ENCODE measurements at regions not wholly inside any gene's neighbourhood (a gene's known extent, or its start where the extent isn't known, plus 50 kb on each side); places are given as distances from the start of the nearest gene placed in this dataset.

DNA sequence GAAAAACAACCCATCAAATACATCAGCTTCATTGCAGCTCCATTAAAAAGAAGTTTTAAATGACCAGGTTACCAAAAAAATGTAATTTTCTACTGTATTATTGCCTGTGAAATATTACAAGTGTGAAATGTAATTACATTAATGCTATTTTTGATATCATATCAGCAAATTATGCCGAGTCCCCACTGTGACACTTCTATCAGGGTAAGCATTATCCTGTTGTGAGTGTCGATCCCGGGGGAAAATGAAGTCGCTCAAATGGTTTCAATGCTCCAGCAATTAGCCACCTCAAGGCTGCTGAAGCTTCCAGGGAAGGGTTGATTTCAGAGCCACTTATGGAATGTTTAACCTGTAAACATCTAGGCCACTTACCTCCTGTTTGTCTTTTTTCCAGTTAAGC lies 70.4 kb downstream of the RCN1 start:
- no peak for DNase-seq

DNA sequence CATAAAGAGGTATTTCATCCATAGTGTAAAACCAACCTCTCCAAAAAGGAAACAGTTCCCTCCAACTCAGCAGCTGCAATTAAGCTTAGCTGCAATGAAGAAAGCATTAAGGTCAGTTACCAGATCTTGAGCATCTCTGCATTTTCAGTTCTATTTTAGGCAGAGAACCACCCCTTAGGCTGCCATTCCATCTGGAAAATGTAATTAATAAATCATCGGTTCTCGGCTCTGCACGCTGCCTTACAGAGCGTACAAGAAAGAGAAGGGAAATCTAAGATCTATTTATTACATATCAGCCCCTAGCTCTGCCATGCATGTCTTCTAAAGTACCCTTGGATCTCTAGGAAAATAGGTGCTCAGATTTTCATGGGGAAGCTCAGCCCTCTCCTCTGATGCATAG lies 71.5 kb downstream of the RCN1 start:
- DNase-seq, result no peak

DNA sequence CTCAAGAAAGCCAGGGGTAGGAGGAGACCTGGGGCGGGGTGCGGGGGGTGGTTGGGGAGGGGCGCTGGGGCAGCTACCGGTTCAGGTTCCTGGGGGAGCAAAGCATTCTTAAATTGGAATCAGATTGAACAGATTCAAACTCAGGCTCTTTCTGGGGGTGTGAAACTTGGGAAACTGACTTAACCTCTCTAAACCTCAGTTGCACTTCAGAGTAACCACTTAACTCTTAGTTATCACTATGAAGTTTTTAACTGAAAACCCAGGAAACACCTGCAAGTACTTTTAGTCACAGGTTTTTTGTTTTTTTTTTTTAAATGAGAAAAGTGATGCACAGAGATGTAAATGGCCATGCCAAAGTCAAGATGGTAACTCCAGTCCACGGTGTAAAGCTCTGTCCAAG lies 72.0 kb downstream of the RCN1 start:
- no peak for DNase-seq

DNA sequence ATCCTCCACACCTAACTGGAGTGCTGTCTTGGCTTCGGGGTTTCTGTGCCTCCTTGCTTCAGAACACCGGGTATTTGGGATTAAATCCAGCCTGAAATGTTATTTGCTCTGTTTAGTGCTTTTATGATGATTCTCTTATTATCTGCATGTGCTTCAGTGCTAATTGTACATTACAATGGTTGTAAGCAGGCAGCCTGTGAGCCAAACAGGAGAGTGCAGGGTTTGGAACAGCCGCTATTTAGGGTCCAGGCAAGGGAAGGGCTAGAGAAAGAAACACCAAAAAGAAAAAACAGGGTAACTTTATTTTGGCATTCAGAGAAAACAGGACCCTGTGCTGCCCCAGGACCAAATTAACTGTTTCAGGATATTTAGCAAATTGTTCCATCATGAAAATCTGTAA lies 72.7 kb downstream of the RCN1 start:
- DNase-seq, result no peak

DNA sequence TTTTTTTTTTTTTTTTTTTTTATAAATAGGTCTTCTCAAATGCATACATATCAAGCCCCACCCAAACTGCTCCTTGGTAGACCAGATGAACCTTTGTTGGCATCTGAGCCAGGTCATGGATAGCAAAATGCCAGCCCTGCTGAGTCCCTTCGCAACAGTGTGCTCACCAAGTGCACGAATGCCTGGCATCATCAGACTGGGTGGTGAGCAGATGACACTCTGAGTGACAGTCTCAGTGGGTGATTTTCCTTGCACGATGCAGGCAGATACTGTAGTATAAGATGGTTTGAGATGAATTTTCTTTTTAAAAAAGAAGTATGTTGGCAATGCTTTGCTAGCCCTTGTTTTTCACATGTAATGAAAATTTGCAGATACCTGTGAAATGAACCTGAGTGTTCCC lies 74.0 kb downstream of the RCN1 start:
- no peak for DNase-seq

DNA sequence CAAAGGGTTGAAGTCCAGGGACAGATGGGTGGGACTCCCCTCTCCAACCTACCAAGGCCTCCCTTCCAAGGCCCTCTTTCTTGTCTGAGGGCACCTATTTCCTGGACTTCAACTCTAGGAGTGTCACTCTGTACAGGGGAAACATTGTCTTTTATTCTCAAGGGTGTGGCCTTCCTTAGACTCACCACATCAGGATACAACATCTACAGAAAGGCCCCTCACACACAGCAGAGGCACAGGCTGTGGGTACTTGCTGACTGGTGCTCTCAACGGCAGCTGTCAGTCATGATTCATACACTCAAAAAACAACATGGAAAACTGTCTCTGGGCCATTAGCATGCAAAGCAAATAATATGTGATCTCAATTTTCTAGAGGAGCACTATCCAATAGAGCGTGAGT lies 78.0 kb downstream of the RCN1 start:
- no peak for DNase-seq

DNA sequence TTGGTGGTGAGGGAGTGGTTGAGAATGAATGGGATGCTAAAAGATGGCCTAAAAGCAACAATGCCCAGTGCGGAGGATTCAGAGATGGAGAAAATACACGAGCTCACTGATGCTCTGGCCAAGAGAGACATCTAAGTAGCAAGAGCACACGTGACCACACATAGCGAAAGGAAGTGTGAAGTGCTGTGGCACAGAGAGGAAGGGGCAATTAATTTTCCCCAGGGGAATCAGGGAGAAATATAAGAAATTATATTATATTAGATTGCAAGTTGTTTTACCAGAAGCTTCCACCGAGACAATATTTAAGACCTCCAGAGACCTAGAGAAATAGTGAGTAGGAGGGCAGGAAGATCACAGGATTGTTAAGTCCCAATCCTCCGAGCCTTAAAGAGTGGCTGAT lies 80.6 kb downstream of the RCN1 start:
- no peak for DNase-seq

DNA sequence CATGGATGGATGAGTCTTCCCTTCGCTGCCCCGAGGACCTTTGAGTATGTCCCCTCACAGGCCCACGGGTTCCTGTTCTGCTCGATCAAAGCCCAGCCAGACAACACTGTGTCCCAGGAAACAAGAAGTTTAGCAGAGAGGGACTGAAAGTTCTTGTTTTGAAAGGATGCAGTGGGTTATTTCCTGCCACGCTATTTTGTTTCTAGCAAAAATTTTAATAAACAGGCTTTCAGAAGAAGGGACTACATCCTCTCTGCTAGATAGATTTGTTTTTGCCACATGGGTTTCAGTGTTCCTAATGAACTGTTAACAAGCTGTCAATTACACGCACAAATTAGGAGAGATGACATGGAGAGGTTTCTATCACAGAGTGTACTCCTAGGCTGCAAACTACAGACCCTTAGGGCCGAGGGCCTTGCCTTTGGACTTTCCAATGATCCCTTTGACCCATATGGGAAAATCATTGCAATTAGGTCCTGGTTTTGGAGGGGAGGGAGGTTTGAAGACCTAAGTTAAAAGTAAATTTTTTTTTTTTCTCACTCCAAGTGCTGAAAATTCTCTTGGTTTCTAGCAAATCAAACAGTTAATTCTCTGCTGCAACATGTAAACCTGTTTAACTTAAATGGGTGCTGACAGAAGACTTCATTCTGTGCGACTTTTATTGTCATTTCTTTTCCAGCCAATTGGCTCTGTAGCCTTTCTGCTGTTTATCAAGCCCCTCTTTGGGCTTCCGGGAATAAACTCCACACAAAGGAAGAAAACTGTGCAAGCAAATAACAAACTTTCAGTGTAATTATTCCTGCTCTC lies 81.4 kb downstream of the RCN1 start:
- no peak for DNase-seq

DNA sequence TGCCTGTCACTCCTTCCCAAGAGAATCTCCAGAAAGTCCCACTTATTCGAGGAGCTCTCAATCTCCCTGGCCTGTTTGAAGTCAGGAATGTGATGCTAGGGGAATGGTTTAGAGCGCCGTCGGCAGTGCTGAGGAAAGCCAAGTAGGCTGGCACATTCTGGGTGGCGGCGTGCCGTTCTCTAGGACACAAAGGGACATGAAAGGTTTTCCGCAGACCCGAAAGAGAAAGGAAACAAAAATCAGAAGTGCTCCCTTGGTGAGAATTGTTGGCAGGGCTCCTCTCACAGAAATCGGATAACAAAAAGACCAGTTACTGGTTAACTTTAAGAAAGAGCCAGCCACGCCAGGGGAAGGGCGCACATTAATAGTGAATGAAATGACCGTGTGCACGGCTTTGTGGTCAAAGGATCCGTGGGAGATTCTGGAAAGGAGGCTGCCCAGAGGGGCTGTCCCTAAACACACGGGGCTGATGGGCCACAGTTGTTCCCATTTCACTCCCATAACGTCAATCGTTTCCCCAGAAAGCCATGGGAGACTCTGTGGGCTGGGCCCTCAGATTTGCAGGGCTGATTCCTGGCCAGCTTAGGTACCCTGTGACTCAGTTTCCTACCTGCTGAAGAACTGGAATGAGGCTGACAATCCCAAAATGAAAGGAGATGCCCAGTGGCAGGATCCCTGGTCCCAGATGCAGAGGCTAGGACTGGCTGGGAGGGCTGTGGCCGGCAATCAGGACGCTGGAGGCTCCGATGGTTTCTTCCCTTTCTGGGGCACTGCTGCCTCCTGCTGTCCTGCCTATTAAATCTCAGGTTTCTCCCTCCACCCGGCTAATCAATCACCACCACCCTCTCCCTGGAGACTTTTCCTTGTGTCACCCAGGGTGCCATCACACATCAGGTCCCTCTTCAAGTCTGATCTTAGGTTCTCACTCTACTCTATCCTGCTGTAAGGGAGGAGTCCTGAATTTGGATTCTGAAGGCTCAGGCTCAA lies 82.3 kb downstream of the RCN1 start:
- DNase-seq, result no peak

DNA sequence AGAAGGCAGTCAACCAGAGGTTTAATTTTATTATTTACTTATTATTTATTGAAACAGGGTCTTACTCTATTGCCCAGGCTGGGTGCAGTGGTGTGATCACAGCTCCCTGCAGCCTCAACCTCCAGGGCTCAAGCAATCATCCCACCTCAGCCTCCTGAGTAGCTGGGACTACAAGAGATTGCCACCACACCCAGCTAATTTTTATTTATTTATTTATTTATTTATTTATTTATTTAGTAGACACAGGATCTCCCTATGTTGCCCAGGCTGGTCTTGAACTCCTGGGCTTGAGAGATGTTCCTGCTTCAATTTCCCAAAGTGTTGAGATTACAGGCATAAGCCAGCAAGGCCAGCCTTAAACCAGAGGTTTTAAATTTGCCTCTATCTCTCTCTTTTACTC lies 83.1 kb downstream of the RCN1 start:
- DNase-seq, result no peak

DNA sequence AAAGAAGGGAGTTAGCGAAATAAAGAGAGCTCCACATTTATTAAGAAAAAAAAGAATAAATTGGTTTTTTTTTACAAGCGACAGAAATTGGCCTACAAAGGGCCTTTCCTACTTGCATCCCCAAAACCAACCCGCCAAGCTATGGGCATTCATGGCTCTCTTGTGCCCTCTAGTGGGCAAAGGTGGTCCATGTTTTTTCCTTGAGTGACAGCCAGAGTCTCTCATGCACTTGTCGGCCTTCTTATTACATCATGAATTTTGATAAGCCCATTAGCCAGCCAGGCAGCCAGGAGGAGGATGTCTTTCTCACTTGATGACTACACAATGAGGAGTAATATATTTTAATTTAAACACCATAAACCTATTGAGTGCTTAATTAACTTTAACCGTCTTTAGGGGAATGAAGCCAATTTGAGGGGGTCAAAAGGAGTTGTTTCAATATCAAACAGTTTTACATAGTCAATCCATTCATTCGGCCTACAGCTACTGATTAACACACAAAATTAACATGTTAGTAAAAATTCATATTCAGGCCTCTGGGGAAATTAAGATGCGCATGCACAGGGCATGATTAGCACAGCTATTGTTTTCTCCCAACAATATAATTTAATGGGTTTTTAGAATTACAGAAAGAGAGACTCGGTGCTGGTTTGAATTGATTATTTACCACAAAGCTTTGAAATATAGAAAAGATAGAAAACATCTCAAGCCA lies 85.5 kb downstream of the RCN1 start:
- peak; percentile 52 for DNase-seq

DNA sequence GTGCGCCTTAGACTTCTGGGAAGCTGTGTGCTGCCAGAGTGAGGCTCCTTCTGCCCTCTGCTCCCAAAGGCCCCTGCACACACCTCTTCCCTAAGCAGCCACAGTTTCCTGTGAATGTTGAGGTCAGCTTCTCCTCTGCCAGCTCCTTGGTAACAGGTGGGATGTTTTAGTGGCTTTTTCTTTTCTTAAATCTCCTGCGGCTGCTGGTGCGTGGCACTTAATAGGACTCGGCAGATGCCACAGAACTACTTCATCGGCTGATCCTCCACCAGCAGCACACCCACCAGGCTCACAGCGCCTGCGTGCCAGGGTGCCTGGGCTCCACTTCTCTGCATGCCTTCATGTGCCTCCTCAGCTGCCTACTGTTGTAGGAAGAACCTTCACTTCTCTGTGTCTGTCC lies 87.8 kb downstream of the RCN1 start:
- DNase-seq, result no peak

DNA sequence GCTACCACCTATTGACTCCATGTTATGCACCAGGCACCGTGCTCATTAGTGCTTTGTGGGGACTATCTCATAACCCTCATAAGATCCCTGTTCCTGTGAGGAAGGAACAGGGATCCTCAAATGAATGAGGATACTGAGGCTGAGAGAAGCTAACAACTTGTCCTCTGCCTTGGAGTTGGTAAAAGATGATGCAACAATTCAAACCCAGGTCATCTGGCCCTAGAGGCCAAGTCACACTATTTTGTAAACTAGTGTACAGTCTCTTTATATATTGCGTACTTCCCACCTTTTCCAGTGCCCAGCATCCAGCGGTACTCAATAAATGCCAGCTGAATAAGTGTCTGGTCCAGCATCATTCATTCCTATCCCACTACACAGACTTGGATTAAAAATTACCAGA lies 92.6 kb downstream of the RCN1 start:
- no peak for DNase-seq

DNA sequence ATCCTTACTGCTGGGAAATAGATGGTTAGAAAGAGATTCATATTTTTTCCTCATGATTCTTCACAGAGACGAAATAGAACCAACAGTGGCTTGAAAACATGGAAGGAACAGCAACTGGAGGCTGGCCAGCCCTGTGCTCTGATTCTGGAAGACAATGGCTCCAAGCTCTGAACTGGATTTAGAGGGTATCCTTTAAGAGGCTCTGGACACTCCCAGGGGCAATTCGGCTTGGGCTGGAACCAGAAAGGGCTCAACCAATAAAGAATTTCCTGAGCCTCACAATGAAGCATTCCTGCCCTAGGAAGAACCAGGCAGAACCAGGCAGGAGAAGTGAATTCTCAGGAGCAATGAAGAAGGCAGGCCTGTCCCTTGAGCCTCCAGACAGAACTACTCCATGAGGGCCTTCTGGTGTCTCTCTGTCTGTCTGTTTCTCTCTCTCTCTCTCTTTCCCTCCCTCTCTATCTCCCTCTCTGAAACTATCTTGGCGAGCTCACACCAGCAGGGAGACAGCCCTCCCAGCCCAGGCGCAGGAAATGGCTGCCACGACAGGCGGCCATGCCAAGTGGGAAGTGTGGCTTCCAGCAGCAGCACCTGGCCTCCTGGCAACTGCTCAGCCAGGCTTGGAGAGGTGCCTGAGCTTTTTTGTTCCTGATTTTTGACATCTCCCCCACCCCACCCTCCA lies 93.3 kb downstream of the RCN1 start:
- DNase-seq, result no peak

DNA sequence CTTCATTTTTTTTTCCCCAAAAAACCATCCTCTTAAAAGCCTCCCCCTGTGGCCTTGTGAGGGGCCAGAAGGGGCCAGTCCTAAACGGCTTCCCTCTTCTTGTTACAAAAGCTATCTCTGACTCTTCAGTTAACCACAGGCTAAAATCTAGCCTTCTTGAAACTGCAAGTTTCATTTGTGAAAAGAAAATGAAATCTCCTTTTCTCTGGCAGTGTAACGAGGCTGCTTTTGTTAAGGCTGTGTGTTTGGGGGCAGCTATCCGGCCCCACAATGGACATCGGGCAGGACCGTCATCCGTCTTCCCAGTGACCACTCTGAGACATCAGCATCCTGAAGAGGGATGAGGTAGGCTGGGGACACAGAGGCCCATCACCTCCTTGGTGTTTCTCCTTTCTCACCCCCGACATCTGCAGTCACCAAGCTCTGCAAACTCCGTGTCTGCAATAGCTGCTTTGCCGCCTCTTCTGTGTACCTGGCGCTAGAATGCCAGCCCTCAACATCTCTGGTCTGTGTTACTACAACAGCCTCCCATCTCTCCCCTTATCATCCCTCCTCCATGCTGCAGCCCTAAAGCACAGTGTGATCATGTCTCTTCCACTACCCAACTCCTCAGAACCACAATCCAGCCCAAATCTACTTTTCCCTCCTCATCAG lies 94.0 kb downstream of the RCN1 start:
- no peak for DNase-seq

DNA sequence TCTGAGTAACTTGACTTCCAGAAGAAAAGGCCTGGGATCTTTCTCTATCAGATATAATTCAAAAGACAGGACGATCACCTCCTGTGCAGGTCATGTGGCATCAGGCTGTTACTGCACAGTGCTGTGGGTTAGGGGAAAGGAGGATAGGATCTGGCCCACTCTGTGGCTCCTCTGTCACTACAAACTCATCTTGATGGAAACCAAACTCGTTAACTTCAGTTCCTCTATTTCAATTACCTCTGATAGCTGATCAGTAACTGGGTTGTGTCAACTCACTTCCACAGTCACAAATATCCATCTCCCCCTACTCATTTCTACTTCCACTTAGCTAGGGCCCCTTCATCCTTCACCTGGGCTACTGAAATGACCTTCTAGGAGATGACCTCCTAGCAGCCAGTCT lies 95.2 kb downstream of the RCN1 start:
- DNase-seq, result no peak

DNA sequence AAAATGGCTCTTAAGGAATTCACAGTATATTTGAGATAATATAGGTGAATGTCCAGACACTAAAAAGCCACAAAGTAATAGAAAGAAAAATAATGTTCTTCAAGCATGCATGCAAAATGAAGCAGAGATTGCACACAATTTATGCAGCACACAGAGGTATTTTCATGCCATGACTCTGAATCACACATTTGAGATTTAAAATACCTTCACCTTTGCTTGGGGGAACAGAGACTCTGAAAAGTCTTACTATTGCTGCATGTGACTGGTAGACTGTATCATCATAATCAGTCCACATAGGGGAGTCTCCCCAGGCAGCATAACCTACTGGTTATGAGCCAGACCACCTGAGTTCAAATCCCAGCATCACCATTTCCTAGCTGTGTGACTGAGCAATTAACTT lies 96.2 kb downstream of the RCN1 start:
- no peak for DNase-seq

DNA sequence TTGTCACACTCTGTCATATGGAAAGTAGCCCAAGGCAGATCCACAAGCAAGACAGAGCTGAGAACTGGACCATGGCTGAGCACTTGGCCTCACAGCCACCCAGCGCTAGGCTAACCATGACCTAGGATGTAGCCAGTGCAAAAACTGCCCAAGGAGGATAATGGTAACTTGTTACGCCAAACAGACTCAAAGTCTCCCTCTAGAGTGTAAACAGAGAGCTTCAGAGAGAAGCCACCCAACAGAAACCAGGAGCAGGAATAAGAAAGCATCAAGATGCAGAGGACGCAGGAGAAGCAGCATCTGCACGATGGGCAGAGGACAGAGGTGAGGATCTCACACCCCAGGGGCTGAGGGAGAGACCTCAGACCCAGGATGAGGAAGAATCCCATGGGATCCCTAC lies 97.9 kb downstream of the RCN1 start:
- DNase-seq, result no peak

DNA sequence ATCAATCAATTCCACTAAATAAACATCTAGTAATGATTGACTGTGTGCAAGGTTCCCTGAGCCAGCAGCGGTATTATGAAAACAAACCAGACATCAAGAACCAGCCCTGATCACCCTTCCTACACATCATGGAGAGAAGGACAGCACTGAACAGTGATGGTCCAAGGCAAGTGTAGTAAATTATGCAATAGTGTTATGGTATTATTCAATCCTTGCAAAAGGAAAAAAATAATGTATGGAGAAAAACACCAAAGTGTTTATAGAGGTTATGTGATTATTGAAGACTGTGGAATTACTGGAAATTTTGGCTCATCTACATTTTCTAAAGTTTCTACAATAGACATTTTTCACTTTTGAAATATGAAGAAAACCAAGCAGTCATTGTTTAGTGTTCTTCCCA lies 105.3 kb downstream of the RCN1 start:
- no peak for DNase-seq

DNA sequence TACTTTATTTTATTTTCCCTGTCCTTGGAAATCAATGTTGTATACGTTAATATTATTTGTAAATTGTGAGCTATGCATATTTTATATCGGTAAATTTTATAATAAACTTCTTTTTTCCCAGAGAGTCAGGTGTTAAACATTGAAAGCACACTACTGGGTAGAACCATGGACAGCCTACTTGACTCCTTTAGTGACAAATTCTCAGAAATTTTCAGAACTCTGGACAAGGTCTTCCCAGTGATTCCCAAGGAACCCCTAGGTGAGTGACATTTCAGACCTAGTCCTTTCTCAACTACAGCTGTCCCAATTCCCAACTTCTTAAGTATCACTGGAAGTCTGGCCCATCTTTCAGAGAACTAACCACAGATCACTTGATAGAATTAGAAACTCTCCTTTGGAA lies 107.2 kb downstream of the RCN1 start:
- no peak for DNase-seq

DNA sequence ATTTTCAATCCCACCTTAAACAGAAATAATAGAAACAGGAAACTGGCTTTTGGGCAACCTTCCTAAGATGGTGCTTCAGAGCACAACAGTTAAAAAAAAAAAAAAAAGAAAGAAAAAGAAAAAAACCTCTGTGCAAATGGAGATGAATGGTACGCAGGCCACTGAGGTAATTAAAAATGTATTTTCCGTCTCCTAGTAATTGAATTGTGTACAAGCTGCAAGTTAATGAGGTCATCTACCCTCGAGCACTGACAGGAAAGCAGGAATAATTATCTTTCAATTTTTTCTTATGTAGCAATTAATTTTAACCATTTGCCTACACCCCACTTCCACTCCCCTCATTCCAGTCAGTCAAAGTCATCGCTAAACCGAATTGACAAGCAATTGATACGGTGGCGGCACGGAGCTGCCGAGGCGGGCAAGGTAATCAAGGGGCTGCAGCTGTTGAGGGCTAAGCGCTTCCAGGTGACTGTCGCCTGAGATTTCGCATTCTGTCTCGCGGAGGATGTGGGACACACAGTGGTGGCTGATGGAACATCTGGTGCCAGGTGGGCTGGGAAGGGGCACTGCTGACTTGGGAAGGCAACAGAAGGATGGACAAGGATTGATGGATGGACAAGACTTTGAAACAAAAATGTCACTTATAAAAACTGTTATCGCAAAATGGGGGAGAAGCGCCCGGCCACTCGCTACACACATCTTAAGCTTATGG lies 109.4 kb downstream of the RCN1 start:
- DNase-seq, result no peak

DNA sequence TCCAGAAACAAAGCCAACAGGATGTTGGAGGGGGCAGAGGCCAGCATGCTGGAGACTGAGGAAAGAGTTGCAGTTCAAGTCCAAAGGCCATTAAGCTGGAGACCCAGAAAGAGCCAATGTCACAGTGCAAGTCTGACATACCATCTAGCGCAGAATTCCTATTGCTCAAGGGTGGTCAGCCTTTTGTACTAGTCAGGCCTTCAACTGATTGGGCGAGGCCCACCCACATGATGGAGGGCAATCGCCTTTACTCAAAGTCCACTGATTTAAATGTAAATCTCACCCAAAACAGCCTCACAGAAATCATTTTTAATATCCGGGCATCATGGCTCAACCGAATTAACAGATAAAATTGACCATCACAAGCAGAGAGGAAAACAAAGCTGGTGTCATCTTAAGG lies 113.9 kb downstream of the RCN1 start:
- DNase-seq, result no peak

Measured in NCI-H1048 (cell line).